PFSK-1 (cell line): ENCODE measurements at regions not wholly inside any gene's neighbourhood (a gene's known extent, or its start where the extent isn't known, plus 50 kb on each side); places are given as distances from the start of the nearest gene placed in this dataset.

Experiments
- FOXP2 ChIP-seq: optimal IDR thresholded peaks from 2 replicates; pipeline ENCODE3; 2011; ENCODE audit warnings: borderline replicate concordance, control low read depth, inconsistent platforms; ENCODE audit not compliant: insufficient read depth; ENCODE audit errors: extremely low read length, extremely low read depth
- POLR2AphosphoS5 ChIP-seq: IDR thresholded peaks from 2 replicates; pipeline ENCODE4 v1.6.1; 2012; ENCODE audit warnings: low read depth, mild to moderate bottlenecking, control low read depth, low read length, moderate library complexity
- SIN3A ChIP-seq: IDR thresholded peaks from 2 replicates; pipeline ENCODE4 v1.6.1; 2012; ENCODE audit warnings: mild to moderate bottlenecking, low read length, moderate library complexity, borderline replicate concordance; ENCODE audit not compliant: insufficient read depth

- TF ChIP-seq FOXP2, result no peak
- TF ChIP-seq SIN3A, result no peak
- no peak for TF ChIP-seq POLR2AphosphoS5
These were observed 196.0 kb downstream of the CBLN1 start for GRCh38 chr16:49085686-49086085.
